HCT116 (cell line): ENCODE measurements at regions not wholly inside any gene's neighbourhood (a gene's known extent, or its start where the extent isn't known, plus 50 kb on each side); places are given as distances from the start of the nearest gene placed in this dataset.

Experiments used
- RAD21 ChIP-seq: IDR thresholded peaks from 2 replicates; pipeline ENCODE4 v1.6.1; 2012; ENCODE audit warnings: low read depth, mild to moderate bottlenecking
- SIN3A ChIP-seq: IDR thresholded peaks from 2 replicates; pipeline ENCODE4 v1.6.1; 2012; ENCODE audit warnings: low read depth
- YY1 ChIP-seq: IDR thresholded peaks from 2 replicates; pipeline ENCODE4 v1.6.1; 2011; ENCODE audit warnings: low read length, low read depth, moderate library complexity, mild to moderate bottlenecking; ENCODE audit not compliant: insufficient replicate concordance; ENCODE audit errors: extremely low read depth
- ZFX ChIP-seq: fragments of 450-650 bp; IDR thresholded peaks from 2 replicates; pipeline ENCODE4 v1.6.1; 2017
- TF ChIP-seq, protein P1 (sequence below): IDR thresholded peaks from 2 replicates; pipeline ENCODE4 v1.6.1; 2012; ENCODE audit warnings: low read depth
- TF ChIP-seq, protein P2 (sequence below): IDR thresholded peaks from 2 replicates; pipeline ENCODE4 v1.6.1; 2012
- TF ChIP-seq, protein P3 (sequence below), 3 experiments: fragments of 200-600 bp in 1 of 3; sonication (generic) in 1 of 3; IDR thresholded peaks in 2 of 3; conservative IDR thresholded peaks in 1 of 3; 2 replicates each; pipeline ENCODE4 v1.5.1; 2012 to 2017; ENCODE audit warnings: low read depth in 2 of 3, low read length in 2 of 3, antibody characterized with exemption in 1 of 3, borderline replicate concordance in 1 of 3, control low read depth in 1 of 3, mild to moderate bottlenecking in 1 of 3, mixed read lengths in 1 of 3, mixed run types in 1 of 3, moderate library complexity in 1 of 3; ENCODE audit not compliant: insufficient read depth in 1 of 3

DNA sequence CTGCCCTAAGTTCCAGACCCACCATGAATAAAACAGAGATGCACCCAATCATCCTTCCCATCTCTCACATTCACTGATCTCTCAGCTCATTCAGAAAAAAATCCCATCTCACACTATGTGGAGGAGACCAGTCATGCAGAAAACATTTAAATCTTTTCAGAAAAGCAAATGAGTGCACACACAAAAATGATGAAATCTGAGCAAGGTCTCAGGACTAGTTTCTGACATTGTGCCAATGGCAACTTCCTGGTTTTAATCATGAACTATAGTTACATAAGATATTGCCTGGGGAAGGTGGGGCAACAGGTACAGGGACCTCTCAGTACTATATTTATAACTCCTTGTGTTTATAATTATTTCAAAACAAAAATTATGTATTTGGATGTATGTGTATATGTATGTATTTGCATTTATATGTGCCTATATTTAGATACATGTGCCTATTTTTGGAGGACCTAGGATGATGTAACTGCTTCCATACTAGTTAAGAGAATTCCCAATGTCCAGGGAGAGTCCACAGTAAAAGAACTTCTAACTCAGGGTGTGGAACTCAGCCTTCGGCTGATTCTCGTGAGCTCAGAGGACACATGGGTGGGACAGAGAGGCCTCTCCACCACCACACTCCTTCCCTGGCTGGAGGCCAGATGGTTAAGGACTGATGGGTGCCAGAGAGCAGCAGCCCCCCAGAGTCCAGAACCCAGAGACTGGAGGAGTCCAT, 71.7 kb upstream of the MAP3K4 start:
- TF ChIP-seq SIN3A (no peak), RAD21 (no peak), ZFX (no peak), YY1 (no peak)
- TF ChIP-seq, protein P1, sequence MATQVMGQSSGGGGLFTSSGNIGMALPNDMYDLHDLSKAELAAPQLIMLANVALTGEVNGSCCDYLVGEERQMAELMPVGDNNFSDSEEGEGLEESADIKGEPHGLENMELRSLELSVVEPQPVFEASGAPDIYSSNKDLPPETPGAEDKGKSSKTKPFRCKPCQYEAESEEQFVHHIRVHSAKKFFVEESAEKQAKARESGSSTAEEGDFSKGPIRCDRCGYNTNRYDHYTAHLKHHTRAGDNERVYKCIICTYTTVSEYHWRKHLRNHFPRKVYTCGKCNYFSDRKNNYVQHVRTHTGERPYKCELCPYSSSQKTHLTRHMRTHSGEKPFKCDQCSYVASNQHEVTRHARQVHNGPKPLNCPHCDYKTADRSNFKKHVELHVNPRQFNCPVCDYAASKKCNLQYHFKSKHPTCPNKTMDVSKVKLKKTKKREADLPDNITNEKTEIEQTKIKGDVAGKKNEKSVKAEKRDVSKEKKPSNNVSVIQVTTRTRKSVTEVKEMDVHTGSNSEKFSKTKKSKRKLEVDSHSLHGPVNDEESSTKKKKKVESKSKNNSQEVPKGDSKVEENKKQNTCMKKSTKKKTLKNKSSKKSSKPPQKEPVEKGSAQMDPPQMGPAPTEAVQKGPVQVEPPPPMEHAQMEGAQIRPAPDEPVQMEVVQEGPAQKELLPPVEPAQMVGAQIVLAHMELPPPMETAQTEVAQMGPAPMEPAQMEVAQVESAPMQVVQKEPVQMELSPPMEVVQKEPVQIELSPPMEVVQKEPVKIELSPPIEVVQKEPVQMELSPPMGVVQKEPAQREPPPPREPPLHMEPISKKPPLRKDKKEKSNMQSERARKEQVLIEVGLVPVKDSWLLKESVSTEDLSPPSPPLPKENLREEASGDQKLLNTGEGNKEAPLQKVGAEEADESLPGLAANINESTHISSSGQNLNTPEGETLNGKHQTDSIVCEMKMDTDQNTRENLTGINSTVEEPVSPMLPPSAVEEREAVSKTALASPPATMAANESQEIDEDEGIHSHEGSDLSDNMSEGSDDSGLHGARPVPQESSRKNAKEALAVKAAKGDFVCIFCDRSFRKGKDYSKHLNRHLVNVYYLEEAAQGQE: no peak
- TF ChIP-seq, protein P2, sequence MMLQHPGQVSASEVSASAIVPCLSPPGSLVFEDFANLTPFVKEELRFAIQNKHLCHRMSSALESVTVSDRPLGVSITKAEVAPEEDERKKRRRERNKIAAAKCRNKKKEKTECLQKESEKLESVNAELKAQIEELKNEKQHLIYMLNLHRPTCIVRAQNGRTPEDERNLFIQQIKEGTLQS: 0 out of 2 replicates have a peak, but pooled peaks have one; percentile 31
- TF ChIP-seq, protein P3, sequence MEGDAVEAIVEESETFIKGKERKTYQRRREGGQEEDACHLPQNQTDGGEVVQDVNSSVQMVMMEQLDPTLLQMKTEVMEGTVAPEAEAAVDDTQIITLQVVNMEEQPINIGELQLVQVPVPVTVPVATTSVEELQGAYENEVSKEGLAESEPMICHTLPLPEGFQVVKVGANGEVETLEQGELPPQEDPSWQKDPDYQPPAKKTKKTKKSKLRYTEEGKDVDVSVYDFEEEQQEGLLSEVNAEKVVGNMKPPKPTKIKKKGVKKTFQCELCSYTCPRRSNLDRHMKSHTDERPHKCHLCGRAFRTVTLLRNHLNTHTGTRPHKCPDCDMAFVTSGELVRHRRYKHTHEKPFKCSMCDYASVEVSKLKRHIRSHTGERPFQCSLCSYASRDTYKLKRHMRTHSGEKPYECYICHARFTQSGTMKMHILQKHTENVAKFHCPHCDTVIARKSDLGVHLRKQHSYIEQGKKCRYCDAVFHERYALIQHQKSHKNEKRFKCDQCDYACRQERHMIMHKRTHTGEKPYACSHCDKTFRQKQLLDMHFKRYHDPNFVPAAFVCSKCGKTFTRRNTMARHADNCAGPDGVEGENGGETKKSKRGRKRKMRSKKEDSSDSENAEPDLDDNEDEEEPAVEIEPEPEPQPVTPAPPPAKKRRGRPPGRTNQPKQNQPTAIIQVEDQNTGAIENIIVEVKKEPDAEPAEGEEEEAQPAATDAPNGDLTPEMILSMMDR (IDR thresholded peaks at IDR 0.05 in 2 of 3, conservative IDR thresholded peaks at IDR 0.05 in 1 of 3; ENCODE audit: borderline replicate concordance in 1 of 3, insufficient read depth in 1 of 3, low read depth in 2 of 3, low read length in 2 of 3): no peak
